Activated naive CD8-positive, alpha-beta T cell treated with anti-CD3 and anti-CD28 coated beads, Interleukin-2, amount 10 ng/mL, durations not matched to agents 7 days and 5 days (primary cell): ENCODE measurements at regions not wholly inside any gene's neighbourhood (a gene's known extent, or its start where the extent isn't known, plus 50 kb on each side); places are given as distances from the start of the nearest gene placed in this dataset.

Experiments
- ATAC-seq: fragments of 150-1000 bp; cut with Tn5 transposase; one replicate; pipeline ENCODE4 v1.10.0; 2021; ENCODE audit warnings: low read depth, moderate library complexity
- POLR2A ChIA-PET: fragments of 350-600 bp; sonication (Branson Sonifier 250); formaldehyde crosslinking; loops from one replicate; lab custom pipeline; 2021; ENCODE audit warnings: antibody characterized with exemption; lab: Charles Lee
- DNase-seq: peaks from one replicate; pipeline ENCODE4 v3.0.0; 2021
- H3K27ac Mint-ChIP-seq: one replicate; pipeline ENCODE4 v1.8.0; 2022; ENCODE audit warnings: mild to moderate bottlenecking, mixed read lengths
- H3K27me3 Mint-ChIP-seq: one replicate; pipeline ENCODE4 v1.8.0; 2022; ENCODE audit warnings: mild to moderate bottlenecking, moderate library complexity, mixed read lengths
- H3K36me3 Mint-ChIP-seq: one replicate; pipeline ENCODE4 v1.8.0; 2021; ENCODE audit warnings: mild to moderate bottlenecking, mixed read lengths
- H3K4me1 Mint-ChIP-seq: one replicate; pipeline ENCODE4 v1.8.0; 2021; ENCODE audit warnings: mixed read lengths
- H3K4me3 Mint-ChIP-seq: one replicate; pipeline ENCODE4 v1.8.0; 2022; ENCODE audit warnings: mild to moderate bottlenecking, moderate library complexity, mixed read lengths
- H3K9me3 Mint-ChIP-seq: one replicate; pipeline ENCODE4 v1.8.0; 2021; ENCODE audit warnings: mixed read lengths

DNA sequence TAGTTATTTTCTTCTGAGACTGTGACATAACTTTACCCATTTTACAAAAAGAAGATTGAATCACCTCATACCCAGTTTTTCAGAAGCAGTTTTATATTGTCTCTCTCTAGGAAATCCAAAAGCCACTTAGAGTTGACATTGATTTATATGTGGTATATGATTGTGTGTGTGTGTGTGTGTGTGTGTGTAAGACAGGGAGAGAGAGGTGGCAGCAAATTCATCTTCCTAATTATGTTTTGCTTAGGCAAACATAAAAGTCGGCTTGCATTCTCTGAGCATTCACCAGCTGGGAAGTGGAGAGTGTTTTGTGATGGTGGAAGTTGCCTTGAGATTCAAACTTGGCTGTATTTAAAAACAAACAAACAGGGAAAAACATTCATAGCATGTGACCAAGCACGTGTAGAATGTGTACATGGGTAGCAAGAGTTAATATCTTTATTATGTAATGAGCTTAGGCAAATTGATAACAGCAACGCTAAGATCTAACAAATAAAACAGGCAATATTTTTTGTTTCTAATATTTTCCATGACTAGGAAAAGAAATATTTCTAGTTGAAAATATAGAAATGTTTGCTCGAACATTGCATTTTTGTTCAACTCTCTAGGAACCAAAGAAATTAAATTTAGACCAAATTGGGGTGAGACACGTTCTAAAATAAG, 64.4 kb upstream of the IGF1R start:
- no peaks in the 10 kb centered on the region for H3K9me3 Mint-ChIP-seq
- DNase-seq = no peak
- peaks cover 60% of the 10 kb centered on the region for H3K27me3 Mint-ChIP-seq
- H3K4me3 Mint-ChIP-seq = no peak overlapping the region
- POLR2A ChIA-PET = no interaction called here
- no peaks in the 10 kb centered on the region for H3K36me3 Mint-ChIP-seq
- H3K27ac Mint-ChIP-seq = no peak overlapping the region
- no peak for ATAC-seq
- H3K4me1 Mint-ChIP-seq = peaks cover 5% of the 10 kb centered on the region

DNA sequence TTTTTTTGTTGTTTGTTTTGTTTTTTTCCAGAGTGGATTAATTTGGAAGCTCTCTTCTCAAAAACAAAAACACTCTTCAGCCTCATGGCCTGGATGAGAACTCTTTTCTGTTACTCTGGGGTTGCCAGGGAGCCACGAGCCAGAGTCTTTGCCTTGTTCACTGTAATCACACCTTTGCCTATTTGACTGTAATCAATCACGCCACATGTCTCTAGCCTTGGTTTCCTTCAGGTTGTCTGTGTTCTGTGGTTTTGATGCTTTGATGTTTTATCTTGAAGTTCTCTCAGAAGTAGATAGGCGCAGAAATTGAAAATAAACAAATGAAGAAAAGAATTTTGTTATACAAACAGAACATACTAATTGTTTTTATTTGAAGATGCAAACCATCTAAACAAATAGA, 62.3 kb upstream of the IGF1R start:
- Mint-ChIP-seq H3K27ac (no peak overlapping the region), H3K4me1 (peaks cover 5% of the 10 kb centered on the region), H3K9me3 (no peaks in the 10 kb centered on the region), H3K4me3 (peak overlapping the region; percentile 1), H3K36me3 (no peaks in the 10 kb centered on the region), H3K27me3 (peaks cover 60% of the 10 kb centered on the region)
- DNase-seq (no peak), ATAC-seq (peak; percentile 30)
- POLR2A ChIA-PET = no interaction called here

- POLR2A ChIA-PET = no interaction called here
- Mint-ChIP-seq H3K27ac (no peak overlapping the region), H3K4me1 (peaks cover 2% of the 10 kb centered on the region), H3K9me3 (no peaks in the 10 kb centered on the region), H3K36me3 (no peaks in the 10 kb centered on the region), H3K27me3 (peaks cover 25% of the 10 kb centered on the region), H3K4me3 (no peak overlapping the region)
- ATAC-seq (no peak), DNase-seq (no peak)
These were observed 56.2 kb upstream of the IGF1R start for GRCh38 chr15:98592136-98592535.

DNA sequence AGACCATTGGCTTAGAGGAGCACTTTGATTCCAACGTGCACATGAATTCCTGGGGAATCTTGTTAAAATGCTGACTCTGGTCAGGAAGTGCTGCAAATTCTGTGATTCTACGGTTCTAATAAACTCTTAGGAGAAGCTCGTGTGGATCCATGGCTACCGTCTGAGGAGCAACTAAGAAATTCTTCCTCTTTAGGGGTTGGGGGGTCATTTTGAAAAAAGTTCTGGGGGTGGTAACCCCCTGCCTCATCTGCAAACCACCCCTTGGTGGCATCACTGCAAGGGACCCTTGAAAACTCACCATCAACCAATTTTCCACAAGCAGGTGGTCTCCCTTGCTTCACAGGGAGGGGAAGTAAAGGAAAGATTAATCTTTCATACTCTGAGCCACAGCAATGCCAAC, 52.2 kb upstream of the IGF1R start:
- POLR2A ChIA-PET = no interaction called here
- no peak overlapping the region for H3K4me3 Mint-ChIP-seq
- no peaks in the 10 kb centered on the region for H3K9me3 Mint-ChIP-seq
- no peak overlapping the region for H3K27ac Mint-ChIP-seq
- no peaks in the 10 kb centered on the region for H3K36me3 Mint-ChIP-seq
- no peak for DNase-seq
- H3K27me3 Mint-ChIP-seq = peaks cover 10% of the 10 kb centered on the region
- no peak for ATAC-seq
- peaks cover 22% of the 10 kb centered on the region for H3K4me1 Mint-ChIP-seq

GRCh38 chr15:98596885-98597392, 51.4 kb upstream of the IGF1R start:
- no peaks in the 10 kb centered on the region for H3K9me3 Mint-ChIP-seq
- POLR2A ChIA-PET = no interaction called here
- H3K36me3 Mint-ChIP-seq = no peaks in the 10 kb centered on the region
- peaks cover 3% of the 10 kb centered on the region for H3K27me3 Mint-ChIP-seq
- no peak overlapping the region for H3K27ac Mint-ChIP-seq
- DNase-seq (no peak), ATAC-seq (no peak)
- peaks cover 25% of the 10 kb centered on the region for H3K4me1 Mint-ChIP-seq
- H3K4me3 Mint-ChIP-seq = no peak overlapping the region

GRCh38 chr15:98597666-98598065, 50.7 kb upstream of the IGF1R start:
- DNase-seq (no peak), ATAC-seq (no peak)
- Mint-ChIP-seq H3K27ac (no peak overlapping the region), H3K4me1 (peaks cover 25% of the 10 kb centered on the region), H3K9me3 (no peaks in the 10 kb centered on the region), H3K4me3 (no peak overlapping the region), H3K36me3 (no peaks in the 10 kb centered on the region), H3K27me3 (no peaks in the 10 kb centered on the region)
- POLR2A ChIA-PET = no interaction called here
